OCI-LY7 (cell line): ENCODE measurements at regions not wholly inside any gene's neighbourhood (a gene's known extent, or its start where the extent isn't known, plus 50 kb on each side); places are given as distances from the start of the nearest gene placed in this dataset.

Experiments
- BruUV-seq: library from RNA; stranded (reverse); fragments of 400-500 nt; replicated peaks from 2 replicates; lab custom pipeline; 2021; lab: Mats Ljungman, UMichigan
- CTCF ChIA-PET: fragments of 300-600 bp; sonication (Branson Sonifier 250); formaldehyde crosslinking; loops from one replicate; lab custom pipeline; 2022; ENCODE audit warnings: antibody characterized with exemption; ENCODE audit not compliant: unreplicated experiment; lab: Charles Lee
- POLR2A ChIA-PET: fragments of 300-600 bp; sonication (Branson Sonifier 250); formaldehyde crosslinking; loops from one replicate; lab custom pipeline; 2022; ENCODE audit warnings: antibody characterized with exemption; lab: Charles Lee
- DNase-seq: peaks from one replicate; pipeline ENCODE4 v3.0.0-alpha.2; 2015; ENCODE audit warnings: low spot score
- H2AFZ ChIP-seq: fragments of 200-600 bp; sonication (generic), shearing (Covaris generic); 2 replicates; pipeline ENCODE4 v1.6.1; 2014; ENCODE audit warnings: mild to moderate bottlenecking, antibody characterized with exemption, low read length, moderate library complexity
- H3K27ac ChIP-seq: fragments of 200-600 bp; sonication (generic); 2 replicates; pipeline ENCODE4 v1.5.1; 2014; ENCODE audit warnings: mixed run types, low read depth, mild to moderate bottlenecking, moderate library complexity, low read length, inconsistent platforms; ENCODE audit not compliant: poor library complexity, severe bottlenecking
- H3K36me3 ChIP-seq: fragments of 200-600 bp; sonication (generic); 2 replicates; pipeline ENCODE4 v1.6.1; 2014; ENCODE audit warnings: mild to moderate bottlenecking, antibody characterized with exemption, low read length, moderate library complexity, mixed read lengths; ENCODE audit not compliant: insufficient read depth
- H3K4me1 ChIP-seq: fragments of 200-600 bp; sonication (generic); 2 replicates; pipeline ENCODE4 v1.5.1; 2014; ENCODE audit warnings: mild to moderate bottlenecking, low read length; ENCODE audit not compliant: insufficient read depth, poor library complexity, severe bottlenecking
- H3K4me2 ChIP-seq: fragments of 200-600 bp; sonication (generic); 2 replicates; pipeline ENCODE4 v1.6.1; 2014; ENCODE audit warnings: mild to moderate bottlenecking, low read length
- H3K4me3 ChIP-seq: fragments of 200-600 bp; sonication (generic); 2 replicates; pipeline ENCODE4 v1.5.1; 2014; ENCODE audit warnings: mild to moderate bottlenecking, low read depth, low read length; ENCODE audit not compliant: poor library complexity, severe bottlenecking
- H3K79me2 ChIP-seq: fragments of 200-600 bp; sonication (generic); 2 replicates; pipeline ENCODE4 v1.6.1; 2016; ENCODE audit warnings: low read depth, mild to moderate bottlenecking, low read length, moderate library complexity, mixed read lengths; ENCODE audit not compliant: insufficient read depth
- H3K9me2 ChIP-seq: fragments of 200-600 bp; sonication (generic); 2 replicates; pipeline ENCODE4 v1.6.1; 2016; ENCODE audit warnings: mild to moderate bottlenecking, low read length, mixed read lengths; ENCODE audit not compliant: insufficient read depth
- H3K9me3 ChIP-seq: fragments of 200-600 bp; sonication (generic); 2 replicates; pipeline ENCODE4 v1.6.1; 2014; ENCODE audit warnings: mild to moderate bottlenecking, mixed run types, low read length, mixed read lengths
- H4K20me1 ChIP-seq: fragments of 200-600 bp; sonication (generic); 2 replicates; pipeline ENCODE4 v1.6.1; 2014; ENCODE audit warnings: mild to moderate bottlenecking, antibody characterized with exemption, low read length, moderate library complexity, mixed read lengths; ENCODE audit not compliant: insufficient read depth
- CTCF ChIP-seq: fragments of 200-600 bp; sonication (generic); conservative IDR thresholded peaks from 2 replicates; pipeline ENCODE4 v1.5.1; 2014; ENCODE audit warnings: mild to moderate bottlenecking, antibody characterized with exemption, low read length, moderate library complexity, mixed read lengths
- EZH2phosphoT487 ChIP-seq: fragments of 200-600 bp; sonication (generic); IDR thresholded peaks from 2 replicates; pipeline ENCODE4 v1.6.1; 2018; ENCODE audit warnings: low read depth, borderline replicate concordance, mild to moderate bottlenecking, mixed run types, antibody characterized with exemption, low read length, moderate library complexity, mixed read lengths
- intact Hi-C: fragments of 100-400 bp; cut with micrococcal nuclease; formaldehyde crosslinking; loops from one replicate; pipeline ENCODE4 v1.10.0; 2022; ENCODE audit not compliant: unreplicated experiment

- Histone ChIP-seq H2AFZ (no peak overlapping the region), H3K9me3 (no peaks in the 10 kb centered on the region), H3K4me3 (no peak overlapping the region), H3K27ac (no peak overlapping the region), H3K36me3 (no peaks in the 10 kb centered on the region), H3K4me2 (no peak overlapping the region), H3K79me2 (no peaks in the 10 kb centered on the region), H3K4me1 (no peaks in the 10 kb centered on the region), H3K9me2 (no peaks in the 10 kb centered on the region), H4K20me1 (no peaks in the 10 kb centered on the region)
- BruUV-seq: no TSS peak
- ChIA-PET CTCF (no interaction called here), POLR2A (no interaction called here)
- no peak for TF ChIP-seq EZH2phosphoT487
- no peak for TF ChIP-seq CTCF
- intact Hi-C loops: no loop called here
- no peak for DNase-seq
These were observed 620.1 kb downstream of the HTR1B start for GRCh38 chr6:76843054-76843822.

GRCh38 chr6:76840865-76841264 is 622.4 kb downstream of the HTR1B start:
- Histone ChIP-seq H2AFZ (no peak overlapping the region), H3K4me1 (no peaks in the 10 kb centered on the region), H3K36me3 (no peaks in the 10 kb centered on the region), H3K9me3 (no peaks in the 10 kb centered on the region), H3K27ac (no peak overlapping the region), H3K79me2 (no peaks in the 10 kb centered on the region), H3K9me2 (no peaks in the 10 kb centered on the region), H4K20me1 (no peaks in the 10 kb centered on the region), H3K4me2 (no peak overlapping the region), H3K4me3 (no peak overlapping the region)
- ChIA-PET CTCF (no interaction called here), POLR2A (no interaction called here)
- TF ChIP-seq CTCF: no peak
- TF ChIP-seq EZH2phosphoT487: no peak
- no peak for DNase-seq
- no TSS peak for BruUV-seq
- intact Hi-C loops: no loop called here

- ChIA-PET POLR2A (no interaction called here), CTCF (no interaction called here)
- no peak overlapping the region for H2AFZ ChIP-seq
- no peak overlapping the region for H3K4me3 ChIP-seq
- no peaks in the 10 kb centered on the region for H3K9me2 ChIP-seq
- intact Hi-C loops: no loop called here
- no peaks in the 10 kb centered on the region for H3K4me1 ChIP-seq
- H4K20me1 ChIP-seq: no peaks in the 10 kb centered on the region
- no peak for DNase-seq
- no peaks in the 10 kb centered on the region for H3K79me2 ChIP-seq
- H3K9me3 ChIP-seq: no peaks in the 10 kb centered on the region
- no peak overlapping the region for H3K27ac ChIP-seq
- H3K4me2 ChIP-seq: no peak overlapping the region
- no TSS peak for BruUV-seq
- H3K36me3 ChIP-seq: no peaks in the 10 kb centered on the region
- no peak for TF ChIP-seq CTCF
- TF ChIP-seq EZH2phosphoT487: no peak
These were observed 623.1 kb downstream of the HTR1B start for GRCh38 chr6:76840041-76840745.
